Gastroesophageal sphincter (tissue), 4 donors: ENCODE measurements at regions not wholly inside any gene's neighbourhood (a gene's known extent, or its start where the extent isn't known, plus 50 kb on each side); places are given as distances from the start of the nearest gene placed in this dataset.

Source experiments
- ATAC-seq: fragments of 150-250 bp; one replicate; pipeline ENCODE4 v1.9.1; 2016; ENCODE audit warnings: mild to moderate bottlenecking, moderate library complexity
- H3K27ac ChIP-seq, 4 donors: fragments of 200-600 bp; sonication (generic) in 3 of 4; 1 replicate in 3 of 4; 2 replicates in 1 of 4; pipeline ENCODE4 v1.5.1; 2016 to 2019
- H3K27me3 ChIP-seq: fragments of 200-600 bp; sonication (generic); one replicate; pipeline ENCODE4 v1.5.1; 2019
- H3K36me3 ChIP-seq, 2 donors: fragments of 200-600 bp; sonication (generic); one replicate each; pipeline ENCODE4 v1.5.1; 2019; ENCODE audit warnings: control low read depth in 1 of 2
- H3K4me1 ChIP-seq, 3 donors: fragments of 200-600 bp; sonication (generic); 1 replicate in 2 of 3; 2 replicates in 1 of 3; pipeline ENCODE4 v1.5.1; 2016 to 2019; ENCODE audit warnings: control low read depth in 2 of 3
- H3K4me3 ChIP-seq, 2 donors: fragments of 200-600 bp; sonication (generic); one replicate each; pipeline ENCODE4 v1.5.1; 2019; ENCODE audit warnings: mild to moderate bottlenecking in 1 of 2, moderate library complexity in 1 of 2
- H3K9me3 ChIP-seq, 3 donors: fragments of 200-600 bp; sonication (generic); one replicate each; pipeline ENCODE4 v1.5.1; 2017 to 2019; ENCODE audit warnings: control low read depth in 2 of 3
- CTCF ChIP-seq, 4 experiments: fragments of 200-600 bp in 2 of 4; fragments of 450-650 bp in 2 of 4; sonication (generic) in 1 of 4; IDR thresholded peaks; one replicate each; pipeline ENCODE4 v1.5.1; 2017 to 2019; ENCODE audit warnings: antibody characterized with exemption in 4 of 4, mild to moderate bottlenecking in 2 of 4, moderate library complexity in 2 of 4
- EP300 ChIP-seq: sonication (generic); formaldehyde crosslinking; IDR thresholded peaks from one replicate; pipeline ENCODE4 v1.6.1; 2017; ENCODE audit warnings: antibody characterized with exemption, mild to moderate bottlenecking
- POLR2A ChIP-seq, 2 donors: fragments of 450-650 bp; IDR thresholded peaks; one replicate each; pipeline ENCODE4 v1.6.1; 2017; ENCODE audit warnings: antibody characterized with exemption in 2 of 2, mild to moderate bottlenecking in 2 of 2, moderate library complexity in 1 of 2
- POLR2AphosphoS5 ChIP-seq: sonication (generic); formaldehyde crosslinking; IDR thresholded peaks from one replicate; pipeline ENCODE4 v1.6.1; 2017; ENCODE audit warnings: antibody characterized with exemption
- WGBS, 2 donors: methylation state at CpG; one replicate each; pipeline ENCODE4 v1.1.5; 2018; ENCODE audit warnings: low coverage in 1 of 2; 5-methylcytosine and 5-hydroxymethylcytosine counted together

GRCh38 chr14:82602794-82603193 is 1069.1 kb upstream of the SEL1L start:
- Histone ChIP-seq H3K4me3 (no peak overlapping the region), H3K27me3 (no peaks in the 10 kb centered on the region), H3K36me3 (no peaks in the 10 kb centered on the region), H3K27ac (no peak overlapping the region), H3K4me1 (peaks cover 0 to 4% (median 0%) of the 10 kb centered on the region in 3 donors), H3K9me3 (peaks cover 0 to 20% (median 0%) of the 10 kb centered on the region in 3 donors)
- ATAC-seq, result no peak
- WGBS, 2 donors, result 92 to 100% methylated on average over 1 of the region's 1 CpG
- TF ChIP-seq POLR2A (IDR thresholded peaks at IDR 0.05), result no peak
- no peak for TF ChIP-seq POLR2AphosphoS5
- no peak for TF ChIP-seq CTCF (IDR thresholded peaks at IDR 0.05)
- no peak for TF ChIP-seq EP300

GRCh38 chr14:82604819-82605218 is 1071.2 kb upstream of the SEL1L start:
- TF ChIP-seq POLR2AphosphoS5 (no peak), POLR2A (IDR thresholded peaks at IDR 0.05) (no peak), EP300 (no peak), CTCF (IDR thresholded peaks at IDR 0.05) (no peak)
- Histone ChIP-seq H3K27me3 (no peaks in the 10 kb centered on the region), H3K9me3 (peaks cover 0 to 6% (median 0%) of the 10 kb centered on the region in 3 donors), H3K4me3 (no peak overlapping the region), H3K4me1 (no peaks in the 10 kb centered on the region), H3K27ac (no peak overlapping the region), H3K36me3 (no peaks in the 10 kb centered on the region)
- no peak for ATAC-seq

- Histone ChIP-seq H3K4me1 (no peaks in the 10 kb centered on the region), H3K4me3 (no peak overlapping the region), H3K27me3 (no peaks in the 10 kb centered on the region), H3K36me3 (no peaks in the 10 kb centered on the region), H3K9me3 (no peaks in the 10 kb centered on the region), H3K27ac (no peak overlapping the region)
- 91% methylated on average over 9 of the region's 9 CpGs; no CpG with 5 or more reads in 1 of the 2 donors for WGBS, 2 donors
- no peak for ATAC-seq
- TF ChIP-seq POLR2AphosphoS5 (no peak), POLR2A (IDR thresholded peaks at IDR 0.05) (no peak), CTCF (IDR thresholded peaks at IDR 0.05) (no peak), EP300 (no peak)
These were observed 1088.3 kb upstream of the SEL1L start for GRCh38 chr14:82621881-82622450.

- ATAC-seq, result no peak
- Histone ChIP-seq H3K36me3 (no peaks in the 10 kb centered on the region), H3K27ac (no peak overlapping the region), H3K27me3 (no peaks in the 10 kb centered on the region), H3K4me1 (peaks cover 0 to 3% (median 0%) of the 10 kb centered on the region in 3 donors), H3K9me3 (no peaks in the 10 kb centered on the region), H3K4me3 (no peak overlapping the region)
- TF ChIP-seq POLR2A (IDR thresholded peaks at IDR 0.05), result no peak
- no peak for TF ChIP-seq CTCF (IDR thresholded peaks at IDR 0.05)
- no peak for TF ChIP-seq EP300
- no peak for TF ChIP-seq POLR2AphosphoS5
- WGBS, 2 donors, result 60 to 81% methylated on average over 5 of the region's 5 CpGs
These were observed 1092.8 kb upstream of the SEL1L start for GRCh38 chr14:82626156-82627066.

- no peaks in the 10 kb centered on the region for H3K9me3 ChIP-seq
- peaks cover 0 to 13% (median 0%) of the 10 kb centered on the region in 3 donors for H3K4me1 ChIP-seq
- no peak overlapping the region for H3K27ac ChIP-seq
- ATAC-seq, result no peak
- H3K27me3 ChIP-seq, result no peaks in the 10 kb centered on the region
- H3K4me3 ChIP-seq, result no peak overlapping the region
- no peaks in the 10 kb centered on the region for H3K36me3 ChIP-seq
- TF ChIP-seq EP300 (no peak), POLR2A (IDR thresholded peaks at IDR 0.05) (no peak), POLR2AphosphoS5 (no peak), CTCF (IDR thresholded peaks at IDR 0.05) (no peak)
These were observed 1102.3 kb upstream of the SEL1L start for GRCh38 chr14:82635915-82636314.
